ENCODE measurements at regions not wholly inside any gene's neighbourhood (a gene's known extent, or its start where the extent isn't known, plus 50 kb on each side); places are given as distances from the start of the nearest gene placed in this dataset.

GRCh38 chr3:177471733-177472480, 274.6 kb upstream of the TBL1XR1 start:
- no peak overlapping the region for H3K4me3 Mint-ChIP-seq (ENCODE audit: unreplicated experiment)
- H3K4me1 Mint-ChIP-seq (ENCODE audit: unreplicated experiment): peaks cover 63% of the 10 kb centered on the region
- H3K36me3 Mint-ChIP-seq (ENCODE audit: unreplicated experiment): peaks cover 3% of the 10 kb centered on the region
- H3K27me3 Mint-ChIP-seq (ENCODE audit: unreplicated experiment): no peaks in the 10 kb centered on the region
- peak overlapping the region; percentile 54 for H3K27ac Mint-ChIP-seq (ENCODE audit: unreplicated experiment)
- no peak for TF ChIP-seq CTCF (IDR thresholded peaks at IDR 0.05)
- DNase-seq (ENCODE audit: extremely low spot score, unreplicated experiment): no peak
- H3K9me3 Mint-ChIP-seq (ENCODE audit: unreplicated experiment): peaks cover 5% of the 10 kb centered on the region

- no peak for DNase-seq (ENCODE audit: extremely low spot score, unreplicated experiment)
- Mint-ChIP-seq H3K36me3 (ENCODE audit: unreplicated experiment) (peaks cover 3% of the 10 kb centered on the region), H3K4me1 (ENCODE audit: unreplicated experiment) (peaks cover 65% of the 10 kb centered on the region), H3K27ac (ENCODE audit: unreplicated experiment) (peak overlapping the region; percentile 85), H3K27me3 (ENCODE audit: unreplicated experiment) (no peaks in the 10 kb centered on the region), H3K9me3 (ENCODE audit: unreplicated experiment) (peaks cover 5% of the 10 kb centered on the region), H3K4me3 (ENCODE audit: unreplicated experiment) (no peak overlapping the region)
- TF ChIP-seq CTCF (IDR thresholded peaks at IDR 0.05): no peak
These were observed 275.9 kb upstream of the TBL1XR1 start for GRCh38 chr3:177473184-177473583.

- no peak overlapping the region for H3K4me3 Mint-ChIP-seq (ENCODE audit: unreplicated experiment)
- peaks cover 3% of the 10 kb centered on the region for H3K36me3 Mint-ChIP-seq (ENCODE audit: unreplicated experiment)
- H3K27ac Mint-ChIP-seq (ENCODE audit: unreplicated experiment): no peak overlapping the region
- peaks cover 5% of the 10 kb centered on the region for H3K9me3 Mint-ChIP-seq (ENCODE audit: unreplicated experiment)
- peaks cover 66% of the 10 kb centered on the region for H3K4me1 Mint-ChIP-seq (ENCODE audit: unreplicated experiment)
- no peak for TF ChIP-seq CTCF (IDR thresholded peaks at IDR 0.05)
- no peak for DNase-seq (ENCODE audit: extremely low spot score, unreplicated experiment)
- H3K27me3 Mint-ChIP-seq (ENCODE audit: unreplicated experiment): no peaks in the 10 kb centered on the region
These were observed 276.6 kb upstream of the TBL1XR1 start for GRCh38 chr3:177473903-177474302.

- Mint-ChIP-seq H3K27me3 (ENCODE audit: unreplicated experiment) (no peaks in the 10 kb centered on the region), H3K4me1 (ENCODE audit: unreplicated experiment) (peaks cover 66% of the 10 kb centered on the region), H3K27ac (ENCODE audit: unreplicated experiment) (no peak overlapping the region), H3K4me3 (ENCODE audit: unreplicated experiment) (no peak overlapping the region), H3K36me3 (ENCODE audit: unreplicated experiment) (peaks cover 3% of the 10 kb centered on the region), H3K9me3 (ENCODE audit: unreplicated experiment) (peaks cover 5% of the 10 kb centered on the region)
- no peak for TF ChIP-seq CTCF (IDR thresholded peaks at IDR 0.05)
- DNase-seq (ENCODE audit: extremely low spot score, unreplicated experiment): no peak
These were observed 277.5 kb upstream of the TBL1XR1 start for GRCh38 chr3:177474652-177475355.

GRCh38 chr3:177475356-177475665, 278.0 kb upstream of the TBL1XR1 start:
- Mint-ChIP-seq H3K9me3 (ENCODE audit: unreplicated experiment) (peaks cover 5% of the 10 kb centered on the region), H3K36me3 (ENCODE audit: unreplicated experiment) (peaks cover 3% of the 10 kb centered on the region), H3K4me1 (ENCODE audit: unreplicated experiment) (peaks cover 66% of the 10 kb centered on the region), H3K4me3 (ENCODE audit: unreplicated experiment) (no peak overlapping the region), H3K27ac (ENCODE audit: unreplicated experiment) (peak overlapping the region; percentile 21), H3K27me3 (ENCODE audit: unreplicated experiment) (no peaks in the 10 kb centered on the region)
- no peak for DNase-seq (ENCODE audit: extremely low spot score, unreplicated experiment)
- no peak for TF ChIP-seq CTCF (IDR thresholded peaks at IDR 0.05)
